ENCODE measurements at regions not wholly inside any gene's neighbourhood (a gene's known extent, or its start where the extent isn't known, plus 50 kb on each side); places are given as distances from the start of the nearest gene placed in this dataset.

DNA sequence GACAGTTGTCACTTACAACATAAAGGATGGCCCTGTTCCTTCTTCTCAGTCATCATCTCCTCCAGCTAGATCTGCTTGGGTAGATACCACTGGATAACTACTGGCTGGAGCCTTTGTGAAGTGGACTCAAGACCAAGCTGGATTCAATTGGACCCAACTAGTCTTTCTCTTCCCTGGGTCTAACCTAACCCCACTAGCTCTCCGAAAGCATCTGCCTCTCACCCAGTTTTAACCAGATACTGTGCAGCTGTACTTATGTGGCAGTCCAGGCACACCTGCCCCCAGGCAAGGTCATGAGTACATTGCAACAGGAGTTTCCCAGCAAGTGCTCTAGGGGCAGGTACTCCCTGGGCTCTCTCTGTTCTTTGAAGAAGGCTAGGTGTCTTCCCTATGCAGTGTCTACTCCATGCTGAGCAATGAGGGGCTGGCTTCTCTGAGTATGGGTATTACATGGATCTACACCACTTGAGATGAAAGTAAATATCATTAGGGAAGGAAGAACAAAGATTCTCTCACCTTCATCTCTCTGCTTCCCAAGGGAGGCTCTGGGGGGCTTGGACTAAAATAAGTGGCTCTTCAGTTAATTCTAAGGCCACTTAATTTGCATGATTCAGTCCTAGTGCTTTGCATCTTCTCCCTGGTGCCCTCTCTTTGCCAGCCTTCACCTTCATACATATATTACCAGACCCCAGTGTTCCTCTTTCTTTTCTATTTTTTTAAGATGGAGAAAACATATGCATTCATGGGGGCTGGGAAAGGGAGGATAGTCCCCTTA is 236.1 kb downstream of the NXPE2 start:
- Histone ChIP-seq H3K27ac (ENCODE audit: low read depth, low read length) (no peak overlapping the region), H3F3A (ENCODE audit: control insufficient read depth, insufficient read depth) (no peaks in the 10 kb centered on the region), H3K4me3 (ENCODE audit: low read length) (no peak overlapping the region), H3K4me1 (ENCODE audit: control insufficient read depth, low read length) (no peaks in the 10 kb centered on the region), H3K4me2 (ENCODE audit: low read length) (no peak overlapping the region), H3K9me2 (replicated peaks; ENCODE audit: control insufficient read depth, low read length) (no peaks in the 10 kb centered on the region; the same call in 1 of the 2 replicates), H3K27me3 (ENCODE audit: control insufficient read depth, low read length) (no peaks in the 10 kb centered on the region), H3K9me3 (ENCODE audit: control insufficient read depth, insufficient read depth, low read length) (no peaks in the 10 kb centered on the region), H3K79me2 (ENCODE audit: control insufficient read depth, low read length) (no peaks in the 10 kb centered on the region), H3K36me3 (ENCODE audit: control insufficient read depth, low read length) (no peaks in the 10 kb centered on the region), H4K20me1 (ENCODE audit: control insufficient read depth, insufficient read depth, low read depth, low read length) (no peaks in the 10 kb centered on the region)
- TF ChIP-seq EZH2phosphoT487 (IDR thresholded peaks at IDR 0.05; ENCODE audit: borderline replicate concordance, low read length), result no peak
- TF ChIP-seq, protein P1, sequence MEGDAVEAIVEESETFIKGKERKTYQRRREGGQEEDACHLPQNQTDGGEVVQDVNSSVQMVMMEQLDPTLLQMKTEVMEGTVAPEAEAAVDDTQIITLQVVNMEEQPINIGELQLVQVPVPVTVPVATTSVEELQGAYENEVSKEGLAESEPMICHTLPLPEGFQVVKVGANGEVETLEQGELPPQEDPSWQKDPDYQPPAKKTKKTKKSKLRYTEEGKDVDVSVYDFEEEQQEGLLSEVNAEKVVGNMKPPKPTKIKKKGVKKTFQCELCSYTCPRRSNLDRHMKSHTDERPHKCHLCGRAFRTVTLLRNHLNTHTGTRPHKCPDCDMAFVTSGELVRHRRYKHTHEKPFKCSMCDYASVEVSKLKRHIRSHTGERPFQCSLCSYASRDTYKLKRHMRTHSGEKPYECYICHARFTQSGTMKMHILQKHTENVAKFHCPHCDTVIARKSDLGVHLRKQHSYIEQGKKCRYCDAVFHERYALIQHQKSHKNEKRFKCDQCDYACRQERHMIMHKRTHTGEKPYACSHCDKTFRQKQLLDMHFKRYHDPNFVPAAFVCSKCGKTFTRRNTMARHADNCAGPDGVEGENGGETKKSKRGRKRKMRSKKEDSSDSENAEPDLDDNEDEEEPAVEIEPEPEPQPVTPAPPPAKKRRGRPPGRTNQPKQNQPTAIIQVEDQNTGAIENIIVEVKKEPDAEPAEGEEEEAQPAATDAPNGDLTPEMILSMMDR (IDR thresholded peaks at IDR 0.05; ENCODE audit: low read depth, low read length, poor library complexity, severe bottlenecking), result no peak

DNA sequence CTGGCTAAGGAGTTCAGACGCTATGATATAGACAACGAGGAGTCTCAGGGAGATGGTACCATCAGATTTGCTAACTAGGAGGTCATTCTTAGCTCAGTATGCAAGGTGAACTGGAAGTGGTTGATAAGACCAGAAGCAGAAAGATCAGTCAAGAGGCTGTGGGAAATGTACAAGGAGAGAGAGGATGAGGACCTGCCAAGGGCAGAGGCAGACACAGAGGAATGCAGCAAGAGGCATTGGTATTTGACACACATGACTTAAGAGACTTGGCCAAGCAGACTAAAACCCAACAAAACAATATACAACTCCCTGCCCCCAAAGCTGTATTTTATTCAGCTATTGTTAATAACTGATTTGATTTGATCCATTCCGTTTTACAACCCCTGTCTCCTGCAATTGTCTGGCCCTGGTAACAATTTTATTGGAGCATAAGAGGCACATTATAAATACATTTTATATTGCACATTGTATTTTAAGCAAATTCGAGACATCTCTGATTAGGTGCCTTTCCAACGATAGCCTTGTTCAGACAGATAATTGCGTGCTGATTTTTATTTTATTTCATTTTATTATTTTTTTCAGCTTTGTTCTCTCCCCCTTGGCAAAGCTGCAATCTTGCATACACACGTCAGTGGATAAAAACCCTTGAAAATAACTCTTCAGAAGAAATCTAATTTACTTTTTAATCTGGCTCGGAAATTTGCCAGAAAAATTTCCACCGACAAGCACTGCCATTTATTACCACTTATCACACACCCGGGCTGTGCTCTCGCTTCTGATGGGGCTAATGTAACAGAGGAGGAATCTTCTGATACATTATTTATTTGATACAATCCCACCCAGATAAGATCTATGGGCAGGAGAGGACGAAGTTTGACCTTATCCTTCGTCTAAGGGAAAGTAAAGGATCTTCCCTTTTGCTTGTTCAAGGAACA is 237.8 kb downstream of the NXPE2 start:
- Histone ChIP-seq H3K27ac (ENCODE audit: low read depth, low read length) (no peak overlapping the region), H3K79me2 (ENCODE audit: control insufficient read depth, low read length) (no peaks in the 10 kb centered on the region), H3K9me3 (ENCODE audit: control insufficient read depth, insufficient read depth, low read length) (no peaks in the 10 kb centered on the region), H3K36me3 (ENCODE audit: control insufficient read depth, low read length) (no peaks in the 10 kb centered on the region), H3K9me2 (replicated peaks; ENCODE audit: control insufficient read depth, low read length) (no peaks in the 10 kb centered on the region), H3K4me3 (ENCODE audit: low read length) (no peak overlapping the region), H3K4me1 (ENCODE audit: control insufficient read depth, low read length) (no peaks in the 10 kb centered on the region), H3K4me2 (ENCODE audit: low read length) (no peak overlapping the region), H4K20me1 (ENCODE audit: control insufficient read depth, insufficient read depth, low read depth, low read length) (no peaks in the 10 kb centered on the region), H3F3A (ENCODE audit: control insufficient read depth, insufficient read depth) (no peaks in the 10 kb centered on the region), H3K27me3 (ENCODE audit: control insufficient read depth, low read length) (no peaks in the 10 kb centered on the region)
- no peak for TF ChIP-seq EZH2phosphoT487 (IDR thresholded peaks at IDR 0.05; ENCODE audit: borderline replicate concordance, low read length)
- TF ChIP-seq, protein P1 (IDR thresholded peaks at IDR 0.05; ENCODE audit: low read depth, low read length, poor library complexity, severe bottlenecking), result no peak

DNA sequence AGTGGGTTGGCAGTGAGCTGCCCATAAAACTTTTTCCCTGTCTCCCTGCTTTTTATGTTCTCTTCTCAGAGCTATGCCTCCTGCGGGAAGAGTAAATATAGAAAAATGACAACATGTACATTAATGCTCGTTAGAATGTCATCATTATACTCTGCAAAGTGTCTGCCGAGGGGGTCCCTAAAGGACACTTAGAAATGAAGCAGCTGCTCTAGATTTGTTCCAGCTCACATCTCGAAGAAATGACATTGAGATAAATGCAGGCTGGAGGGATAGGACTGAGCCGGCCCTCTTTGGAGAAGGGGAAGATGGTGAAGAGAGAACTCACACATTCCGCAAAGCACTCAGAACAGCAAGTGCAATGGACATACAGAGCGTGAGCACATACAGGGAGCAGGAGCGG is 240.0 kb downstream of the NXPE2 start:
- Histone ChIP-seq H3K36me3 (ENCODE audit: control insufficient read depth, low read length) (no peaks in the 10 kb centered on the region), H3K4me1 (ENCODE audit: control insufficient read depth, low read length) (no peaks in the 10 kb centered on the region), H3F3A (ENCODE audit: control insufficient read depth, insufficient read depth) (no peaks in the 10 kb centered on the region), H3K9me2 (replicated peaks; ENCODE audit: control insufficient read depth, low read length) (no peaks in the 10 kb centered on the region), H3K4me2 (ENCODE audit: low read length) (no peak overlapping the region), H3K27ac (ENCODE audit: low read depth, low read length) (no peak overlapping the region), H3K4me3 (ENCODE audit: low read length) (no peak overlapping the region), H4K20me1 (ENCODE audit: control insufficient read depth, insufficient read depth, low read depth, low read length) (no peaks in the 10 kb centered on the region), H3K27me3 (ENCODE audit: control insufficient read depth, low read length) (no peaks in the 10 kb centered on the region), H3K9me3 (ENCODE audit: control insufficient read depth, insufficient read depth, low read length) (no peaks in the 10 kb centered on the region), H3K79me2 (ENCODE audit: control insufficient read depth, low read length) (no peaks in the 10 kb centered on the region)
- TF ChIP-seq, protein P1 (IDR thresholded peaks at IDR 0.05; ENCODE audit: low read depth, low read length, poor library complexity, severe bottlenecking), result no peak
- TF ChIP-seq EZH2phosphoT487 (IDR thresholded peaks at IDR 0.05; ENCODE audit: borderline replicate concordance, low read length), result no peak
